Gastroesophageal sphincter (tissue), 2 donors: ENCODE measurements at regions not wholly inside any gene's neighbourhood (a gene's known extent, or its start where the extent isn't known, plus 50 kb on each side); places are given as distances from the start of the nearest gene placed in this dataset.

Source experiments
- POLR2A ChIP-seq, 2 donors: fragments of 450-650 bp; IDR thresholded peaks; one replicate each; pipeline ENCODE4 v1.6.1; 2017; ENCODE audit warnings: antibody characterized with exemption in 2 of 2, mild to moderate bottlenecking in 2 of 2, moderate library complexity in 1 of 2
- POLR2AphosphoS5 ChIP-seq: sonication (generic); formaldehyde crosslinking; IDR thresholded peaks from one replicate; pipeline ENCODE4 v1.6.1; 2017; ENCODE audit warnings: antibody characterized with exemption

GRCh38 chr11:70662691-70663098 is 264.4 kb downstream of the CTTN start:
- TF ChIP-seq POLR2A (IDR thresholded peaks at IDR 0.05): no peak
- no peak for TF ChIP-seq POLR2AphosphoS5
